EL (cell line): ENCODE measurements at regions not wholly inside any gene's neighbourhood (a gene's known extent, or its start where the extent isn't known, plus 50 kb on each side); places are given as distances from the start of the nearest gene placed in this dataset.
"Not testable (repeated sequence)": the region's sequence is repeated elsewhere in the genome, so short reads cannot be mapped to it uniquely, and the experiment has no call there.

Experiments used
- DNase-seq: peaks from one replicate; pipeline ENCODE4 v3.0.0-alpha.2; 2016

GRCh38 chr18:62442391-62442790 is 80.4 kb upstream of the ZCCHC2 start:
- no peak for DNase-seq

DNA sequence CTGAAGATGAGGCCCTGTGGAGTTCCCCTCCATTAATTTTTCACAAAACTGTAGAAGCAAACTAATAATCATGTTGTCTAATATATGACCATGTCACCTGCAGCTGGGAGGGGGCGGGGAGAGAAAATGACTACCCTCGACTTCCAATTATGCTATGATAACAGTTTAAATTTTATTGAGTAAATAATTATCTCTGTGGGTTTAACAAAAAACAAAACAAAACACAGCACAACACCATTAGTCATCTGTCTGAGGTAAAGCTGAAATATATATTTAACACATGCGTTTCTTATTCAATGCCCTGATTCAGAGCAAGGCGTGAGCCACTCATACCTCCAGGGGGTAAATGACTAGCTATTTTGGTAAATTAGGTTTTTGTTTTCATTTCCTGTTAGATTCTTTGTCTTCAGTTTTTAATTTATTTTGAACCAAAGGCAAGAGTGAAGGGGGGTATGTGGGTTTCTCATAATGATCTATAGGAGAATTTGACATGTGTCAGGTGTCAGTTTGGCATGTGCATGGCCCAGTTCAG is 77.4 kb upstream of the ZCCHC2 start:
- DNase-seq = no peak

DNA sequence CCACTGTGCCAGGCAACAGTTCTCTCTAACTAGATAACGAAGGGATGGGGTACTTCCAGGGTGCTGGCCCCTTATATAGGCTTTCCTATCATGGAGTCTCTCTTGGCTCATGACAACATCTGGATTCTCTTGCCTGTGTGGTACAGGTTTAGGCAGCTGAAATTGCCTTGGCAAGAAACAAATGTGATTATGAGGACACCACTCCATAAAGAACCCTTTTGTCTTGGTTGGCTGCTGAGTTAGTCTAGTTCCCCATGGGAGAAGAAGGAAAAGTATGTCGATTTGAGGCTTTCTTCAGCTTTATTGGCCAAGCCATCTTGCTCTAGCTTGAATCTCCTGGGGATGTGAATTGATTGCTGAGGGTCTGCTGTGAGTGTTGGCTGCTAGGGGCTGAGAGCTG is 76.3 kb upstream of the ZCCHC2 start:
- DNase-seq = no peak

GRCh38 chr18:62447652-62448051 is 75.2 kb upstream of the ZCCHC2 start:
- no peak for DNase-seq

DNA sequence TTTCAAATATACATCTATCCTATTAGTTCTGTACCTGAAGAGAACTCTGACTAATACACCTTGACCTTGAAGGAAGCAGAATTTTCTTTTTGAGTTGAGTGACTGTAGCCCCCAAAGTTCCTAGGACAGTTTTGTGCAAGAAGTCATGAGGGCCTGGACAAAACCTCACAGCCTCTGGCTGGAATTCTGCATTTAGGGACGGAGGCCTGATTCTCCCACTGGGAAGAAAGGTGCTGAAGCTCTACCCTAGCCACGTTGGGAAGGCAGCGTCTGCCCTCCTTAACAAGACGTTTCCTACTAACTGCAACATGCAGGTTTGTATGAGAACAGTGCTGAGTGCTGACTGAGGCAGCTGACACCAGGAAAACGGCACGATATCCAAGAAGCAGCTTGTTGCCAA is 74.4 kb upstream of the ZCCHC2 start:
- no peak for DNase-seq

DNA sequence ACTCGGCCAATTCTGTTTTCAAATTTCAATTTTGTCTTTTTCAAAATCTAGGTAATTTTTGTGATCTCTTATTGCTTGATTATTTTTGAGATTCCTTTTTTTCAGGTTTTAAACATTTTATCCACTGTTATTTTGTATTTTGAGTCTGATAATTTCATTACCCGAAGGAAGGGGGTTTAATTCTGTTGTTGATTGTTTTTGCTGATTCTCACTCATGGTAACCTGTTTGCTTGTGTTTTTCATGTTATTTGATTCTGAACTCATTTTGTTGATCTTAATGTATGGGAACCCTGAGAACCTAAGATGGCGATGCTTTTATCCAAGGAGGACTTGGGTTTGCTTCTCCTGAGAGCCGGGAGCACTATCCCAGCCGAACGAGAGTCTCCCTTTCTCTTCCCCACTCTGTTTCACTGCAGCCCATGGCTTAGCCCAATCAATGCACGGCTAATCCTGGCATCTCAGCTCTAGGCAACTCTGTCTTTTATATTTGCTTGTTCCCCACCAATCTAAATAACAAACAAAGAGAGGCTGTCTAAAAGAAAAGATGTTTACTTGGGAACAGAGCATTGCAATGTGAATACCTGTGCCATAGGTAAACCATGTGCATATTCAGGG is 73.2 kb upstream of the ZCCHC2 start:
- DNase-seq = no peak

DNA sequence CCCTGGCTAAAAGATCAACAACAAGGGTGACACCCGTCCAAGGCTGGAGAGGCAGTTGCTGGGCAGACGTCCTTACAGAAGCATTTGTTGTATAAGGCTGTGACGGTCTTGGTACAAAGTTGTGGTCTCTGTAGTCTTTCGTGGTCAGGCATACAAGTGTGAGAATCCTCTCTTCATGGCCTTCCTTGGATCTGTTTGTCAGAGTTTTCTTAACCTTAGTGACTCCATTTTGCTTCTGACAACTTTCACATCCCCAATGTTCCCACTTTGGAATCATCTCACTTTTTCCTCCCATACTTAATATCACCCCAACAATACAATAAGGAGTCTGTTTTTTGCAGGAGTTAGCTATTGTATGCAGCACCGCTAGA is 72.7 kb upstream of the ZCCHC2 start:
- DNase-seq = no peak

DNA sequence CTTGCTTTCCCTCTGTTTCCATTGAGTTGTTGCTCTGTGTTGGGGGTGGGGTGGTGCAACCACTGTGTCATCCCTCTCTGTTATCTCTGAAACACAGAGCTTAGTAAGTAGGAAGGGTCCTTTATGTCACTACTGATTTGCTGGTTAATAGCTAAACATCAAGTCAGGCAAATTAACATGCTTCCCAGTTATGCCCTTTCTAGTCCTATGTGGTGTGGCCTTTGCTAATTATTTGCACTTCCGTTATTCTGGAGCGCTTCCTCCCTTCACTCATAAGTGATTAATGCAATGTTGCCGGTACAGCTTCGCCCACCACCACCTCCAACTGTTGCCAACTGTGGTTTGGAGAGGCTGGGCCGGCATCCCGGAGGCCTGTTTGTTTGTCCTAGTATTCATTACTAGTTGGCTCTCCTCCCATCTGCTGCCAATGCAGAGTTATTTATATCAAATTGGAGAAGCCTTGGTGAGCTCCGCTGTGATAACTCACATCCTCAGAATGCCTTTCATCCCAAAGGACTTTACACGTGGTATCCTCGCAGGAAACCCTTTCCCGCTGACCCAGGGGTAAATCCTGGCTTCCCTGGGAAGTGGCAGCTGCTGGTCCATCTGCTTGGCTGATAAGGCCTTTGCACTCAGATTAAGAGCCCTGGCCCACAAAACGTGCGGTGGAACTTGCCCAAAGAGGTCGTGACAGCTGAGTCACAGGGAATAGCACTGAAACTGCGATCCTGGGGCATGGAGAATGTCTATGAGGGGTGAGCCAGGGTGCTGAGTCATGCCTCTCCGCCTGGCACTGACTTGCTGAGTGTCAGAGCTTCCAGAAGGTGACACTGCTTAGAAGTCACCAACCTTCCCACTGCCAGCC is 72.0 kb upstream of the ZCCHC2 start:
- peak; percentile 97 for DNase-seq

GRCh38 chr18:62452280-62452831 is 70.5 kb upstream of the ZCCHC2 start:
- peak; percentile 34 for DNase-seq

DNA sequence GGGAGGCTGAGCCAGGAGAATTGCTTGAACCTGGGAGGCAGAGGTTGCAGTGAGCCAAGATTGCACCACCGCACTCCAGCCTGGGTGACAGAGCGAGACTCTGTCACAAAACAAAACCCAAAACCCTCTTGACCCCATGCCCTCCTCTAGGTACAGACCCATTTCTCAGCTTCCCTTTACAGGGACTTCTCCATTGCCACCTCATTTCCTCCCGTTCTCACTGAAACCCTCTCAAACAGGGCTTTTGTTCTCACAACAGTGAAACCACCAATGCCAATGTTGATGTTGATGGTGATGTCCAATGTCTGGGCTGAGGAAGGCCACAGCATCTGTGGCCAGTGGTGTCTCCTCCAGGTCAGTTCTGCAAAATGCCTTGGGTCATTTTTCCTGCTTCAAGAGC is 69.0 kb upstream of the ZCCHC2 start:
- DNase-seq = no peak

- no peak for DNase-seq
Observed at GRCh38 chr18:62454527-62454926, 68.3 kb upstream of the ZCCHC2 start.

GRCh38 chr18:62455222-62455621 is 67.6 kb upstream of the ZCCHC2 start:
- no peak for DNase-seq

DNA sequence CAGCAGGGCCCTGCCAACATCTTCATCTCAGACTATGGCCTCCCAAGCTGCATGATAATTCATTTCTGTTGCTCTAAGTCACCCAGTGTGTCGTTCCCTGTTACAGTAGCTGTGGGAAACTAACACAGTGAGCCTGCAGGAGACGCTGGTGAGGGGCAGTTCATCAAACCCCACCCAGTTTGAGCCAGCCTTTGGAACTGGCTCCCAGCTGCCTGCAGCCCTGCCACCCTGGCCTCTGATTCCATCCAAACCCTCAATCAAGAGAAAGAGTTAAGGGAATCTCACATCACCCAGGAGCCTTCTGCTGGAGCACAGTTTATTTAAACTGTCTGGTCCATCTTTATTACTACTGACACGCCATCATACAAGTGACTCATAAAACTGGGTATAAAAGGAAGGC is 64.9 kb upstream of the ZCCHC2 start:
- no peak for DNase-seq

DNA sequence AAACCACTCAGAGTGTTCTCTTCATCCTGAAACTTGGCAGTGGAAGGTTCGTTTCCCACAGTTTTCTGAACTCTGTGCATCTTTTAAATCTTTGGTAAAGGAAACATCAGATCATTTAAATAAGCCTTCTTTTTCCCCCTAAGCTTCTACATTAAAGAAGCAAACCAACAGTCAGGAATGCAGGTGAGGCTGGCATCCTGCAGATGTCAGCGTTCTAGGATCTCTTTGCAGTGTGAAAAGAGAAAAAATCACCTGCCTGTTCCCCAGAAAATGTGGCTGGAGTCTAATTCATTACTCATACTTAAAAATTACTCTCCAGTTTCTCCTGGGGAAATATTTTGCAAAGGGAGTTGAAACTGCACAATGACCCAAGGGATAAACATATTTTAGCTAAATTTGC is 64.5 kb upstream of the ZCCHC2 start:
- DNase-seq = no peak

DNA sequence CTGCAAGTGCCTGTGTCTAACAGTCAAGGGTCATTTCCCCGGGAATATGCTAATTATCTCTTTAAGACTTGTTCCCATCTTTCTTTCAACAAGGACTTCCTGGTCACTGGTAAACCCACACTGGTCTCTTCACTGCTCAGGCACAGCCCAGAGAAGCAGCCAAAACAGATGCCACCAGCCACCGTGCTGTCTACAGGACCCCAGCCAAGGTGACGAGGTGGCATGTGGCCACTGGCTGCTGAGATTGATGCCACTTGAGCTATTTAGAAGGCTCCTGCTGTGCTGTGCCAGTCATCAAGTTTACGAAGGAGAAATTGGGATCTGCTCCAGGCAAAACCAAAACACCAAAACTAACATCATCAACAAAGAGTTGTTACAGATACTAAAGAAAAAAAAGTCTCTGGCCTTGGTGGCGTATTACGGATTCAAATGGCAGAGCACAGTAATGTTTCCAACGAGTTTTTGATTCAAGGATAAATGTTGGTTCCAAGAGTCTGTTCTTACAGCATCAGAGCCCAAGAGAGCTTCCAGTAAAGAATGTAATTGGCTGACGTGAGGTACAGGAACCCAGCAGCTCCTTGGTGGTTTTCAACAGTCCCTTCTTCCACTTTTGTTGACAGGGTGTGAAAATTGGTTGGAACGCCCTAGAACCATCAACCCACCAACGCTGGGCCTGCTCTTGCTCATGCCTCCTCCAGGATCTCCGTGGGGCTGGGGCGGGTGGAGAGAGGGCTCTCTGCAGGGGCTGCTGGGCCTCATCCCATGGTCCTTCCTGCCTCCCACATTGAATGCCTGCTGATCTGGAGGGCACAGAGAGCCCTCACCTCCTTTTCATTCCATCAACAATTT is 63.7 kb upstream of the ZCCHC2 start:
- no peak for DNase-seq

DNA sequence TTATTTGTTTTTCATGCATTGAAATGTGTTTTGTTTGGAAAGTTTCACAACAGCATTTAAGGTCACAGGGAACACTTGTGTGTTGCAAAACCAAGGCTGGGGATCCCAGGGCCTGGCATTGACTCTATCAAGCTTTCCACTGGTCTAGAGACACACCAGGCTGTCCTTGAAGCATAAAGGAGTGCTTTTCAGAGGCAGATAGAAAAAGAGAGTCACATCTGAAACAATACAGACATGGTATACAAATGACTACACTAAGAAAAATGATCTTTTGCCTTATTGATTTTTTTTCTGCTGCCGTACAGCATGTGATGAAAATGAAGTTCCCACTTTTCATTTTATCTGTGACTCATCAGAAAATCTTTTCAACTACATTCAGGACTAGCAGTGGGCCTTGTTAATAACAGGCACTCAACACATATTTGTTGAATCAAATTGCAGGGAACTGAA is 61.9 kb upstream of the ZCCHC2 start:
- DNase-seq = peak; percentile 15

DNA sequence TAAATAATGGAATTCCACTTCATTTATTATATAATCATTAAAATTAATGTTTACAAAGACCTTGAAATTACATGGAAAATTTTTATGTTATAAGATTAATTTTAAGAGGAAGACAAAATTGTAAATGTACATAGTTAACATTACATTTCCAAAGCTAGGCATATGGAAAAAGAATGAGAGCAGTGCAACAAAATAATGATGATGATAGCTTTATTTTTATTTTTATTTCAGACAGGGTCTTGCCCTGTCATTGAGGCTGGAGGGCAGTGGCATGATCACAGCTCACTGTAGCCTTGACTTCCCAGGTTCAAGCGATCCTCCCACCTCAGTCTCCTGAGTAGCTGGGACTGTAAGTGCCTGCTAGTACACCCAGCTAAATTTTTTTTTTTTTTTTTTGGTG is 61.2 kb upstream of the ZCCHC2 start:
- DNase-seq = no peak

- no peak for DNase-seq
Observed at GRCh38 chr18:62464266-62464665, 58.6 kb upstream of the ZCCHC2 start.

DNA sequence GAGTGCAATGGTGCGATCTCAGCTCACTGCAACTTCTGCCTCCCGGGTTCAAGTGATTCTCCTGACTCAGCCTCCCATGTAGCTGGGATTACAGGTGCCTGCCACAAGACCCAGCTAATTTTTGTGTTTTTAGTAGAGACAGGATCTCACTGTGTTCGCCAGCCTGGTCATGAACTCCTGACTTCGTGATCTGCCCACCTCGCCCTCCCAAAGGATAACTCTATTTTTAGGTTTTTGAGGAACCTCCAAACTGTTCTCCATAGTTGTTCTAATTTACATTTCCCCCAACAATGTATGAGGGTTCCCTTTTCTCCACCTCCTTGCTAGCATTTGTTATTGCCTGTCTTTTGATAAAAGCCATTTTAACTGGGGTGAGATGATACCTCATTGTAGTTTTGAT is 53.7 kb upstream of the ZCCHC2 start:
- not testable (repeated sequence) for DNase-seq
